ENCODE measurements at regions not wholly inside any gene's neighbourhood (a gene's known extent, or its start where the extent isn't known, plus 50 kb on each side); places are given as distances from the start of the nearest gene placed in this dataset.

- no peak for TF ChIP-seq EZH2 (IDR thresholded peaks at IDR 0.05; ENCODE audit: low read depth, unreplicated experiment)
- TF ChIP-seq POLR2AphosphoS5 (IDR thresholded peaks at IDR 0.05; ENCODE audit: low read depth) = no peak
- no peak for TF ChIP-seq CTCF (conservative IDR thresholded peaks at IDR 0.05; ENCODE audit: low read depth in 2 of 2)
Measured at GRCh38 chr16:60246086-60246485, 1512.0 kb upstream of the GOT2 start.
